Neural progenitor cell (in vitro differentiated cells): ENCODE measurements at regions not wholly inside any gene's neighbourhood (a gene's known extent, or its start where the extent isn't known, plus 50 kb on each side); places are given as distances from the start of the nearest gene placed in this dataset.

Experiments
- CTCF ChIP-seq: fragments of 200-600 bp; sonication (generic); IDR thresholded peaks from 2 replicates; pipeline ENCODE4 v1.5.1; 2017; ENCODE audit warnings: antibody characterized with exemption, mild to moderate bottlenecking
- EZH2 ChIP-seq: fragments of 200-600 bp; sonication (generic); IDR thresholded peaks from 2 replicates; pipeline ENCODE4 v1.6.1; 2017; ENCODE audit warnings: antibody characterized with exemption, mild to moderate bottlenecking, moderate library complexity
- EZH2phosphoT487 ChIP-seq: fragments of 200-600 bp; sonication (generic); IDR thresholded peaks from 2 replicates; pipeline ENCODE4 v1.6.1; 2017; ENCODE audit warnings: antibody characterized with exemption

GRCh38 chr16:72270531-72270930, 98.6 kb upstream of the PMFBP1 start:
- TF ChIP-seq CTCF = no peak
- no peak for TF ChIP-seq EZH2
- TF ChIP-seq EZH2phosphoT487 = no peak
